Skeletal muscle satellite cell (primary cell): ENCODE measurements at regions not wholly inside any gene's neighbourhood (a gene's known extent, or its start where the extent isn't known, plus 50 kb on each side); places are given as distances from the start of the nearest gene placed in this dataset.

Source experiments
- H3K27me3 ChIP-seq: 2 replicates; pipeline ENCODE4 v1.7.0; 2013; ENCODE audit warnings: low read length; ENCODE audit not compliant: control insufficient read depth, insufficient read depth
- H3K36me3 ChIP-seq: 2 replicates; pipeline ENCODE4 v1.7.0; 2013; ENCODE audit warnings: mild to moderate bottlenecking, control low read depth, low read length; ENCODE audit not compliant: insufficient read depth
- H3K4me1 ChIP-seq: 2 replicates; pipeline ENCODE4 v1.7.0; 2013; ENCODE audit warnings: low read length; ENCODE audit not compliant: control insufficient read depth, insufficient read depth
- H3K4me2 ChIP-seq: 2 replicates; pipeline ENCODE4 v1.7.0; 2013; ENCODE audit warnings: mild to moderate bottlenecking, low read length
- H3K4me3 ChIP-seq: 2 replicates; pipeline ENCODE4 v1.7.0; 2013; ENCODE audit warnings: low read length
- H3K9ac ChIP-seq: 2 replicates; pipeline ENCODE4 v1.7.0; 2013; ENCODE audit warnings: mild to moderate bottlenecking, low read depth, low read length, moderate library complexity
- H3K9me3 ChIP-seq: replicated peaks from 2 replicates; pipeline ENCODE4 v1.7.0; 2013; ENCODE audit warnings: mild to moderate bottlenecking, control low read depth, low read length

GRCh38 chr10:60461688-60462087 lies 72.0 kb upstream of the ANK3 start:
- H3K9me3 ChIP-seq = no peaks in the 10 kb centered on the region
- no peak overlapping the region for H3K4me3 ChIP-seq
- H3K27me3 ChIP-seq = no peaks in the 10 kb centered on the region
- peaks cover 19% of the 10 kb centered on the region for H3K4me1 ChIP-seq
- no peak overlapping the region for H3K9ac ChIP-seq
- H3K36me3 ChIP-seq = no peaks in the 10 kb centered on the region
- H3K4me2 ChIP-seq = no peak overlapping the region

- no peak overlapping the region for H3K4me3 ChIP-seq
- no peaks in the 10 kb centered on the region for H3K9me3 ChIP-seq
- no peaks in the 10 kb centered on the region for H3K36me3 ChIP-seq
- H3K4me2 ChIP-seq = no peak overlapping the region
- H3K9ac ChIP-seq = no peak overlapping the region
- H3K27me3 ChIP-seq = no peaks in the 10 kb centered on the region
- peaks cover 1% of the 10 kb centered on the region for H3K4me1 ChIP-seq
These were observed 70.2 kb upstream of the ANK3 start for GRCh38 chr10:60459701-60460457.

- H3K4me1 ChIP-seq = peaks cover 6% of the 10 kb centered on the region
- no peaks in the 10 kb centered on the region for H3K36me3 ChIP-seq
- no peaks in the 10 kb centered on the region for H3K27me3 ChIP-seq
These were observed 66.4 kb upstream of the ANK3 start for GRCh38 chr10:60456053-60456452.

GRCh38 chr10:60454336-60454735 lies 64.7 kb upstream of the ANK3 start:
- Histone ChIP-seq H3K4me3 (no peak overlapping the region), H3K27me3 (no peaks in the 10 kb centered on the region), H3K36me3 (no peaks in the 10 kb centered on the region), H3K4me2 (no peak overlapping the region), H3K4me1 (peaks cover 6% of the 10 kb centered on the region), H3K9ac (no peak overlapping the region), H3K9me3 (no peaks in the 10 kb centered on the region)

More at GRCh38 chr10:60456053-60456452, 66.4 kb upstream of the ANK3 start:
- no peaks in the 10 kb centered on the region for H3K9me3 ChIP-seq
- H3K4me3 ChIP-seq = no peak overlapping the region
- no peak overlapping the region for H3K9ac ChIP-seq
- H3K4me2 ChIP-seq = no peak overlapping the region

- no peaks in the 10 kb centered on the region for H3K36me3 ChIP-seq
- H3K4me2 ChIP-seq = no peak overlapping the region
- H3K9me3 ChIP-seq = no peaks in the 10 kb centered on the region
- H3K27me3 ChIP-seq = no peaks in the 10 kb centered on the region
- no peak overlapping the region for H3K9ac ChIP-seq
- peaks cover 10% of the 10 kb centered on the region for H3K4me1 ChIP-seq
- H3K4me3 ChIP-seq = no peak overlapping the region
These were observed 63.4 kb upstream of the ANK3 start for GRCh38 chr10:60453036-60453435.

GRCh38 chr10:60450291-60450690 lies 60.6 kb upstream of the ANK3 start:
- Histone ChIP-seq H3K4me1 (peaks cover 35% of the 10 kb centered on the region), H3K27me3 (no peaks in the 10 kb centered on the region), H3K9me3 (no peaks in the 10 kb centered on the region), H3K36me3 (no peaks in the 10 kb centered on the region), H3K4me2 (no peak overlapping the region), H3K9ac (no peak overlapping the region), H3K4me3 (no peak overlapping the region)

- Histone ChIP-seq H3K36me3 (no peaks in the 10 kb centered on the region), H3K9me3 (no peaks in the 10 kb centered on the region), H3K27me3 (no peaks in the 10 kb centered on the region), H3K4me2 (no peak overlapping the region), H3K9ac (no peak overlapping the region), H3K4me3 (no peak overlapping the region), H3K4me1 (peaks cover 34% of the 10 kb centered on the region)
These were observed 58.6 kb upstream of the ANK3 start for GRCh38 chr10:60448246-60448645.

GRCh38 chr10:60446851-60447250 lies 57.2 kb upstream of the ANK3 start:
- Histone ChIP-seq H3K27me3 (no peaks in the 10 kb centered on the region), H3K9me3 (no peaks in the 10 kb centered on the region), H3K9ac (no peak overlapping the region), H3K4me3 (no peak overlapping the region), H3K4me1 (peaks cover 34% of the 10 kb centered on the region), H3K36me3 (no peaks in the 10 kb centered on the region), H3K4me2 (peak overlapping the region; percentile 15)

GRCh38 chr10:60446070-60446833 lies 56.6 kb upstream of the ANK3 start:
- no peaks in the 10 kb centered on the region for H3K36me3 ChIP-seq
- peak overlapping the region; percentile 24 for H3K4me2 ChIP-seq
- H3K9me3 ChIP-seq = no peaks in the 10 kb centered on the region
- H3K4me1 ChIP-seq = peaks cover 34% of the 10 kb centered on the region
- H3K4me3 ChIP-seq = no peak overlapping the region
- H3K9ac ChIP-seq = no peak overlapping the region
- H3K27me3 ChIP-seq = no peaks in the 10 kb centered on the region

GRCh38 chr10:60444494-60445064 lies 54.9 kb upstream of the ANK3 start:
- no peak overlapping the region for H3K4me2 ChIP-seq

GRCh38 chr10:60443346-60443745 lies 53.7 kb upstream of the ANK3 start:
- no peak overlapping the region for H3K9ac ChIP-seq

More at GRCh38 chr10:60444494-60445064, 54.9 kb upstream of the ANK3 start:
- Histone ChIP-seq H3K4me1 (peaks cover 34% of the 10 kb centered on the region), H3K36me3 (no peaks in the 10 kb centered on the region), H3K9me3 (no peaks in the 10 kb centered on the region), H3K9ac (no peak overlapping the region), H3K27me3 (no peaks in the 10 kb centered on the region), H3K4me3 (no peak overlapping the region)

More at GRCh38 chr10:60443346-60443745, 53.7 kb upstream of the ANK3 start:
- Histone ChIP-seq H3K27me3 (no peaks in the 10 kb centered on the region), H3K9me3 (no peaks in the 10 kb centered on the region), H3K4me2 (no peak overlapping the region), H3K4me3 (no peak overlapping the region), H3K4me1 (peaks cover 33% of the 10 kb centered on the region), H3K36me3 (no peaks in the 10 kb centered on the region)
